Keratinocyte (primary cell): ENCODE measurements at regions not wholly inside any gene's neighbourhood (a gene's known extent, or its start where the extent isn't known, plus 50 kb on each side); places are given as distances from the start of the nearest gene placed in this dataset.

ENCODE experiments used
- DNase-seq: peaks from one replicate; pipeline ENCODE4 v3.0.0-alpha.2; 2011; ENCODE audit warnings: low read depth, missing footprints, low spot score
- FAIRE-seq: peaks from 2 replicates; lab custom pipeline; 2011; peaks lifted over from hg19 to GRCh38; lab: Jason Lieb, UNC
- H2AFZ ChIP-seq: 2 replicates; pipeline ENCODE4 v1.6.0; 2012; ENCODE audit warnings: low read length, control low read depth, inconsistent platforms; ENCODE audit not compliant: control insufficient read depth
- H3K27ac ChIP-seq: 2 replicates; pipeline ENCODE4 v1.5.1; 2011; ENCODE audit warnings: low read length; ENCODE audit not compliant: control insufficient read depth, insufficient read depth
- H3K27me3 ChIP-seq: 3 replicates; pipeline ENCODE4 v1.6.0; 2011; ENCODE audit warnings: low read length; ENCODE audit not compliant: control insufficient read depth, insufficient read depth; ENCODE audit errors: extremely low read depth
- H3K36me3 ChIP-seq, 2 experiments: 2 replicates in 1 of 2; 3 replicates in 1 of 2; pipeline ENCODE4 v1.5.1; 2011; ENCODE audit warnings: low read length in 2 of 2, mild to moderate bottlenecking in 1 of 2; ENCODE audit not compliant: control insufficient read depth in 2 of 2, insufficient read depth in 2 of 2; ENCODE audit errors: extremely low read depth in 1 of 2
- H3K4me1 ChIP-seq: 3 replicates; pipeline ENCODE4 v1.5.1; 2011; ENCODE audit warnings: low read length; ENCODE audit not compliant: control insufficient read depth, insufficient read depth; ENCODE audit errors: extremely low read depth
- H3K4me2 ChIP-seq: 3 replicates; pipeline ENCODE4 v1.6.0; 2011; ENCODE audit warnings: low read depth, low read length; ENCODE audit not compliant: control insufficient read depth, insufficient read depth; ENCODE audit errors: extremely low read depth
- H3K4me3 ChIP-seq, 3 experiments: fragments of 200-600 bp in 1 of 3; sonication (generic) in 1 of 3; 2 replicates in 2 of 3; 3 replicates in 1 of 3; pipeline ENCODE4 v1.5.1; 2011 to 2016; ENCODE audit warnings: low read length in 3 of 3, mild to moderate bottlenecking in 3 of 3, control low read depth in 2 of 3, inconsistent platforms in 1 of 3, low read depth in 1 of 3, mixed read lengths in 1 of 3, mixed run types in 1 of 3, moderate library complexity in 1 of 3; ENCODE audit not compliant: control insufficient read depth in 2 of 3, insufficient read depth in 2 of 3; ENCODE audit errors: extremely low read depth in 1 of 3
- H3K79me2 ChIP-seq: 2 replicates; pipeline ENCODE4 v1.6.0; 2012; ENCODE audit warnings: low read length; ENCODE audit not compliant: control insufficient read depth, insufficient read depth
- H3K9ac ChIP-seq: 3 replicates; pipeline ENCODE4 v1.6.0; 2011; ENCODE audit warnings: low read length; ENCODE audit not compliant: control insufficient read depth, insufficient read depth; ENCODE audit errors: extremely low read depth
- H3K9me1 ChIP-seq: 3 replicates; pipeline ENCODE4 v1.6.0; 2011; ENCODE audit warnings: low read length; ENCODE audit not compliant: control insufficient read depth, insufficient read depth; ENCODE audit errors: extremely low read depth
- H3K9me3 ChIP-seq: 2 replicates; pipeline ENCODE4 v1.5.1; 2012; ENCODE audit warnings: low read depth, low read length; ENCODE audit not compliant: control insufficient read depth
- H4K20me1 ChIP-seq: 3 replicates; pipeline ENCODE4 v1.6.0; 2011; ENCODE audit warnings: low read length; ENCODE audit not compliant: control insufficient read depth, insufficient read depth; ENCODE audit errors: extremely low read depth
- CTCF ChIP-seq, 3 experiments: IDR thresholded peaks in 1 of 3; conservative IDR thresholded peaks in 1 of 3; optimal IDR thresholded peaks in 1 of 3; 2 replicates in 2 of 3; 3 replicates in 1 of 3; pipeline versions ENCODE3 to v1.5.1; 2011; ENCODE audit warnings: low read length in 3 of 3, mild to moderate bottlenecking in 3 of 3, moderate library complexity in 2 of 3, control low read depth in 1 of 3, inconsistent platforms in 1 of 3; ENCODE audit not compliant: insufficient read depth in 2 of 3; ENCODE audit errors: extremely low read depth in 1 of 3
- EZH2 ChIP-seq: IDR thresholded peaks from one replicate; pipeline ENCODE4 v1.6.1; 2012; ENCODE audit warnings: inconsistent platforms, mild to moderate bottlenecking, low read length, moderate library complexity
- dilution Hi-C: fragments of 300-500 bp; cut with MboI; formaldehyde crosslinking; loops from one replicate; pipeline ENCODE4 v1.7.0; 2020; ENCODE audit warnings: low sequenced_read_pairs; ENCODE audit not compliant: extremely low pct_ligation_motif_present

GRCh38 chr1:83689921-83690868 is 308.7 kb downstream of the TTLL7 start:
- Histone ChIP-seq H3K27ac (no peak overlapping the region), H4K20me1 (peaks cover 3% of the 10 kb centered on the region), H3K9me1 (no peaks in the 10 kb centered on the region), H3K36me3 (no peaks in the 10 kb centered on the region), H2AFZ (no peak overlapping the region), H3K9ac (no peak overlapping the region), H3K4me3 (no peak overlapping the region), H3K4me1 (no peaks in the 10 kb centered on the region), H3K79me2 (no peaks in the 10 kb centered on the region), H3K9me3 (no peaks in the 10 kb centered on the region), H3K4me2 (no peak overlapping the region), H3K27me3 (peaks cover 4% of the 10 kb centered on the region)
- FAIRE-seq (no peak), DNase-seq (no peak)
- TF ChIP-seq EZH2 (no peak), CTCF (optimal IDR thresholded peaks at IDR 0.05 in 1 of 3, IDR thresholded peaks at IDR 0.05 in 1 of 3, conservative IDR thresholded peaks at IDR 0.05 in 1 of 3; ENCODE audit: extremely low read depth in 1 of 3, insufficient read depth in 2 of 3, low read length in 3 of 3) (no peak)
- dilution Hi-C loops, result no loop called here

- H3K9me3 ChIP-seq, result no peaks in the 10 kb centered on the region
- DNase-seq (no peak), FAIRE-seq (no peak)
- dilution Hi-C loops, result no loop called here
- H4K20me1 ChIP-seq, result no peaks in the 10 kb centered on the region
- H3K9me1 ChIP-seq, result no peaks in the 10 kb centered on the region
- H3K9ac ChIP-seq, result no peak overlapping the region
- no peaks in the 10 kb centered on the region for H3K27me3 ChIP-seq
- no peaks in the 10 kb centered on the region for H3K36me3 ChIP-seq
- H3K79me2 ChIP-seq, result no peaks in the 10 kb centered on the region
- no peak overlapping the region for H3K4me3 ChIP-seq
- H3K27ac ChIP-seq, result no peak overlapping the region
- H3K4me1 ChIP-seq, result no peaks in the 10 kb centered on the region
- TF ChIP-seq CTCF (optimal IDR thresholded peaks at IDR 0.05 in 1 of 3, IDR thresholded peaks at IDR 0.05 in 1 of 3, conservative IDR thresholded peaks at IDR 0.05 in 1 of 3; ENCODE audit: extremely low read depth in 1 of 3, insufficient read depth in 2 of 3, low read length in 3 of 3) (no peak), EZH2 (no peak)
- H3K4me2 ChIP-seq, result no peak overlapping the region
- H2AFZ ChIP-seq, result no peak overlapping the region
Observed at GRCh38 chr1:83682132-83682531, 316.8 kb downstream of the TTLL7 start.
